LNCaP clone FGC (cell line): ENCODE measurements at regions not wholly inside any gene's neighbourhood (a gene's known extent, or its start where the extent isn't known, plus 50 kb on each side); places are given as distances from the start of the nearest gene placed in this dataset.
"Not testable (repeated sequence)": the region's sequence is repeated elsewhere in the genome, so short reads cannot be mapped to it uniquely, and the experiment has no call there.

ENCODE experiments used
- DNase-seq: peaks from one replicate; pipeline ENCODE4 v3.0.0-alpha.2; 2011; ENCODE audit warnings: low read depth
- H3K4me3 ChIP-seq: 2 replicates; pipeline ENCODE4 v1.5.1; 2011; ENCODE audit warnings: mild to moderate bottlenecking, low read depth, low read length, control low read depth
- CTCF ChIP-seq: IDR thresholded peaks from 2 replicates; pipeline ENCODE4 v1.5.1; 2012; ENCODE audit warnings: mild to moderate bottlenecking; ENCODE audit not compliant: control insufficient read depth, insufficient read depth; ENCODE audit errors: extremely low read depth

- DNase-seq, result no peak
- TF ChIP-seq CTCF, result no peak
- no peak overlapping the region for H3K4me3 ChIP-seq
These were observed 81.2 kb upstream of the PHACTR1 start for GRCh38 chr6:12635375-12635774.

- DNase-seq, result no peak
- no peak for TF ChIP-seq CTCF
- H3K4me3 ChIP-seq, result no peak overlapping the region
These were observed 80.8 kb upstream of the PHACTR1 start for GRCh38 chr6:12635813-12636212.

- H3K4me3 ChIP-seq, result no peak overlapping the region
- DNase-seq, result no peak
- TF ChIP-seq CTCF, result no peak
These were observed 80.2 kb upstream of the PHACTR1 start for GRCh38 chr6:12636336-12636735.

GRCh38 chr6:12637960-12638641, 78.5 kb upstream of the PHACTR1 start:
- TF ChIP-seq CTCF, result peak; percentile 91
- DNase-seq, result no peak
- no peak overlapping the region for H3K4me3 ChIP-seq

GRCh38 chr6:12640438-12640837, 76.1 kb upstream of the PHACTR1 start:
- no peak for TF ChIP-seq CTCF
- no peak overlapping the region for H3K4me3 ChIP-seq
- DNase-seq, result no peak

- DNase-seq, H3K4me3 ChIP-seq: not testable (repeated sequence)
These were observed 74.8 kb upstream of the PHACTR1 start for GRCh38 chr6:12641785-12642184.

GRCh38 chr6:12645941-12646340, 70.6 kb upstream of the PHACTR1 start:
- DNase-seq, result no peak
- no peak for TF ChIP-seq CTCF
- H3K4me3 ChIP-seq, result no peak overlapping the region

GRCh38 chr6:12648171-12648570, 68.4 kb upstream of the PHACTR1 start:
- no peak overlapping the region for H3K4me3 ChIP-seq
- no peak for TF ChIP-seq CTCF
- no peak for DNase-seq
